ENCODE measurements at regions not wholly inside any gene's neighbourhood (a gene's known extent, or its start where the extent isn't known, plus 50 kb on each side); places are given as distances from the start of the nearest gene placed in this dataset.

DNA sequence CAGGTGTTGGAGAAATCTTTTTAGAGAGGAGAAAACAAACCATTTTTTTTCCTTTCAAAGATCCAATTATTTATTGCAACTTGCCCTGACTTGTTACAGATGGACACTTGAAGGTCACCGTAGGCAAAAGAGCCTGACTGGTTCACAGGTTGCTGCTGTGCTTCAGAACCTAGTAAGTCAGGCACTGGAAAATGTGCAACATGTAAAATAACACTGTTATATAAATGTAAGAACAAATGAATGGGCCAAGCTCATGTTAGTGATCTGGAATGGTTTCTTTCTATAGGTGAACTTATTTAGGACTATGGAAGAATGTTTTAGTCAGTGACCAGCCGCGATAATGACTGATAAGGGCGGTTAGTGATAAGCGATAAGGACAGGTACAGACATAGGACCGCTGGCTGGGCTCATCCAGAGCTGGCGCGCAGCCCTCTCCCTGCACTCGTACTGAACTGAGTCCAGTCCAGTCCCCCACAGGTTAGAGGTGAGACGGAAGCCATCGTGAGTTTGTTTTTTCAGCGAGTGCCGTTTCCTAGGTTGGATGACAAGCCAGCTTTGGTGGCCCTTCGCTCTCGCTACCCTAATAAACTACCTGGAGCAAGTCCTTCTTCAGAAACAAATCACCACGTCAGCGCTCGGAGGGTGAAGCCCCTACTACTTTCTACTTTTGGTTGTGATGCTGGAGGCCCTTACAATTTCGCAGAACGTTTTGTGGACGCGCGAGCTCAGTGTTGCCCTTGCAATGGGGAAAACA, 94.4 kb upstream of the PRDM1 start:
- DNase-seq (ENCODE audit: low read depth), result no peak

GRCh38 chr6:105990151-105990550, 96.0 kb upstream of the PRDM1 start:
- DNase-seq (ENCODE audit: low read depth), result no peak

DNA sequence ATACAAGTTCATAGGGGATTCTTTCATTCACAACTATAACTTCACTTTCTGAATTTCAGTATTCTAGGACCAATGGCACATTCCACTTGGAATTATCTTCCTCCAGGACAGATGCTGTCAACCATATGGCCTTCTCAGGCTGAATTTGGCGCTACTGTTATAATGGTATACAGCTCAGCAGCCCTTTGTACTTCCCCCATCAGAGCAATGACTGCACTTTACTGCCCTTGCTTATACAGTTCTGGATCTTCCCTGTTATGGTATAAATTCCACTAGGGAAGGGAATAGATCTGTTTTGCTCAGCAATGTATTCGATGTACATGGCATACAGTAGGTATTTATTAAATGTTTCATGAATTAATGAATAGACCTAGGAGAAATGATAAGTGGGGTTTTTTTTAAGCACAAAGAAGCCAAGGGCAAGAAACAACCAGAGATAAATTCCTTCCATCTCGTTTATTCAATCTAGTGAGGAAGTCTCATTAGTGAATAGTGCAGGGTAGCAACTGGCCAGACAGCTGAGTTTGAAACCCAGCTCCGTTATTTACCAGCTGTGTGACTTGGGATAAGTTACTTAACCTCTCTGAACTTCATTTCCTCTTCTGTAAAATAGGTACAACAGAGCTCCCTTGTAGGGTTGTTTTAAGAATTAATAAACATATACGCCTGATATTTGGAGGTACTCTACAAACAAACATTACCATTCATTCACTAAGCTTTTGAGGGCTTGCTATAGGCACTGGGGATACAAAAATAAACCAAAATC, 97.1 kb upstream of the PRDM1 start:
- DNase-seq (ENCODE audit: low read depth), result no peak

DNA sequence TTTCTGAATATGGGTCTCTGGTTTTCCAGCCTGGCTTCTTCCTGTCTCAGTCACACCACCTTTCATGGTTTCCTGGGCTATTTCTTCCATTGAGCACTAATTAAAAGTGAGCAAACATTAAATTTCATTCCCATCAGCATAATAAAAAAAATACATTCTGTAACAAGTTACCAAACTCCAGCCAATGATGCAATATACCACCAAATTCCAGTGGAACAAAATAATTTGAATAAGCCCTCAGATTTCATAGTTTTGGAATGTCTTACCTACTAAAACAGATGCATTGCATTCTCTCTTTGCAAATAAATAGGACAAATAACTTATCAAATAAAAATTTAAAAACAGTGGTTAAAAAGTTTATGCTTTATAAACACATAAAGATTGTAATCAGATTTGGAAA, 97.8 kb upstream of the PRDM1 start:
- DNase-seq (ENCODE audit: low read depth), result no peak

DNA sequence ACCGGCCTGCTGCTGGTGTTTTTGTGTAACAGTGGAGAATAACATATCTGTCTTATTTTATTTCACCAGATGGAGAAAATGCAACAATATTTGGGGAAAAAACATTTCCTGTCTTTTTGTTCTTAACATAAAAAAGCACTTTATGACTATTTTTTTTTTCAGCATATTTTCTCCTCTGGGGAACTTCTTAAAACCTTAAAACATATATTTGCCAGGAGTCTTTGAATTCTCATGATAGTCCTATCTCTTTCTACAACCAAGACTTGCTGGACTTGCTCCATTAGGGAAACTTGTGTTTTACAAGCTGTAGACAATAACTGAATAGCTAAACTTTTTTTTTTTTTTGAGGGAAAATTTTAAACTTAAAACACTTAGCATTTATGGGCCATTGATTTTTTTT, 98.6 kb upstream of the PRDM1 start:
- DNase-seq (ENCODE audit: low read depth), result no peak

DNA sequence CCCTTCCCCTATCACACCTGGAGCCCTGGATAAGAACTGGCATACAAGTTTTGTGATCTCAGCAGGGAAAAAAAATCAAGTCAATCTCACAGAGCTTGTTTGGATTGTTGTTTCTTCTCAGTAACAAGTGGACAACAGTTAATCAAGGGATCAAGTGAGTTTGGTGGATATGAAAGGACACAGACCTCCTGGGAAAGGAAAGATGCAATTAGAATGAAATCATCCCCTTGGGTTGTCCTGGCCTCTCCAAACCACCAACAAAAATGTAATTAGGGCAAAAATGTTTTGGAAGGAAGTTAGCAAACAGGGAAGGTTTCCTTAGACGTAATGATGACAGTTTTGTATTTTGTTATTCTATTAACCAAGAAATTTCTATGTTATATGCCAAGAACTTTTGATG, 99.1 kb upstream of the PRDM1 start:
- DNase-seq (ENCODE audit: low read depth), result no peak

DNA sequence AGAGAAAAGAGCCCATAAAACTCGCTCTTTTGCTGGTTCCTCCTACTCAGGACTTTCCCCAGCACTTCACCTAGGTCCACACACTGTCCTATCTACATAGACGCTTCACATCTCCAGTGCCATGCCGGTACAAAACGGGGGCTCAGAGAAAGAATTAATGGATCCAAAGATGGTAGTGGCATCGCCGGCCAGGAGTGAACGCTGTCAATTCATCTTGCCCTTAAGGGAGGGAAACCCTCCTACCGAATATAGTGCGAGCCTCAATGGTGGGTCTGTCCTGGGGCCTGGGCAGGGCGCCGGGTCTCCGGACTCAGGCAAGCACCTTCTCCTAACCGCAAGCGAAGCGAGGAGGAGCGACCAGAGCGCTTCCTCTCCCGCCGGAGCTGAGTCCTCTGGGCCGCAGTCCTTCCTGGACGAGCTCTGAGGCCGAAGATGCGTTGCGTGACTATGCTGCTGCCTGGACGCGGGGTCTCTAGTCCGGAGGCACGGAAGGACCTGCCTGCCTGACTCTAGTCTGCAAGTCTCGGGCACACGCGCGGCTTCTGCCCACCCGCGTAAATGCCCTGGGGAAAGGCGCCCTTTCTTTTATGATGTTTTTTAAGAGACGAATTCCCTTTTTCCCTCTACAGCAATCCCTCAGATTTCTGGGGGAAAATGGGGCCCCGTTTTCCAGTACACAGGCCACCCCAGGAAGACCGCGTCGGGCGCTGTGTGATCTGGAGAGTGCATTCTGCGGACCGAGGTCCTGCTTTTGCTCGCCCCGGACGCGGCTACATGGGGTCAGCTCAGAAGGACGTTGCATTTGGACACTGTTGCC, 100.1 kb upstream of the PRDM1 start:
- DNase-seq (ENCODE audit: low read depth), result no peak

GRCh38 chr6:105985098-105985815, 100.9 kb upstream of the PRDM1 start:
- DNase-seq (ENCODE audit: low read depth), result no peak

DNA sequence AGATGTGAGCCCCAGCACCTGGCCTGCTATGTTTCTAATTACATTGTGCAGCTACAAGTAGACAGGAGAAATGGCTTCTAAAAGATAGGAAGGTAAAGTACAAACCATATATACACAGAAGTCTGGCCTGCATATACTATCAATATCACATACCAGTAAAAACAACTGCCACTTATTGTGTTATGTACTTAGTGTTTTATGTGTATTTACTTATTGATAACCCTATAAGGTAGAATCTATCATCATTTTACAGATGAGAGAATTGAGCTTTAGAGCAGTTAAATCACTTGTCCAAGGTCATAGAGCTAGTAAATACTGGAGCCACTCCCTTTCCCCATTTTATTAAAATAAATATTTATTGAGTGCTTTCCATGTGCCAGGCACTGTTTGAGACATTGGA, 102.4 kb upstream of the PRDM1 start:
- no peak for DNase-seq (ENCODE audit: low read depth)

- DNase-seq (ENCODE audit: low read depth), result no peak
Measured at GRCh38 chr6:105982761-105983540, 103.2 kb upstream of the PRDM1 start.

DNA sequence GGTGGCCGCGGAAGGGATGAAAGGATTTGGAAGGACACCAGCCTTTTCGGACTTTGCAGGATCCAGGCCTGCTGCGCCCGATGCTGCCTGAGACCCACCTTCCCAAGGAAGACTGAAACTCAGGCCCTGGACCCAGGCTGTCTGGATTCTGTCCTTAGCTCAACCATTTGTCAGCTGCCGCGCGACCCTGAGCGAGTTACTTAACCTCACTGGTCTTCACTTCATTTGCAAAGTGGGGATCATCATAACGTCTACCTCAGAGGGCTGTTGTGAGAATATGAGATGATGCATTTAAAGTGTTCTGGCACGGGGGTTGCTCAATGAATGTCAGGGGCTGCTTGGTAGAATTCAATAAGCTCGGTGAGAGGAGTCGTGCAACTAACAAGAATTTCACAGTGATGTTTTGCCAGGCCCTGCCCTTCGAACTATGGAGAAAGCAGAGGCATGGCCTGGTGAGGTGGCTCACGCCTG, 104.2 kb upstream of the PRDM1 start:
- no peak for DNase-seq (ENCODE audit: low read depth)

DNA sequence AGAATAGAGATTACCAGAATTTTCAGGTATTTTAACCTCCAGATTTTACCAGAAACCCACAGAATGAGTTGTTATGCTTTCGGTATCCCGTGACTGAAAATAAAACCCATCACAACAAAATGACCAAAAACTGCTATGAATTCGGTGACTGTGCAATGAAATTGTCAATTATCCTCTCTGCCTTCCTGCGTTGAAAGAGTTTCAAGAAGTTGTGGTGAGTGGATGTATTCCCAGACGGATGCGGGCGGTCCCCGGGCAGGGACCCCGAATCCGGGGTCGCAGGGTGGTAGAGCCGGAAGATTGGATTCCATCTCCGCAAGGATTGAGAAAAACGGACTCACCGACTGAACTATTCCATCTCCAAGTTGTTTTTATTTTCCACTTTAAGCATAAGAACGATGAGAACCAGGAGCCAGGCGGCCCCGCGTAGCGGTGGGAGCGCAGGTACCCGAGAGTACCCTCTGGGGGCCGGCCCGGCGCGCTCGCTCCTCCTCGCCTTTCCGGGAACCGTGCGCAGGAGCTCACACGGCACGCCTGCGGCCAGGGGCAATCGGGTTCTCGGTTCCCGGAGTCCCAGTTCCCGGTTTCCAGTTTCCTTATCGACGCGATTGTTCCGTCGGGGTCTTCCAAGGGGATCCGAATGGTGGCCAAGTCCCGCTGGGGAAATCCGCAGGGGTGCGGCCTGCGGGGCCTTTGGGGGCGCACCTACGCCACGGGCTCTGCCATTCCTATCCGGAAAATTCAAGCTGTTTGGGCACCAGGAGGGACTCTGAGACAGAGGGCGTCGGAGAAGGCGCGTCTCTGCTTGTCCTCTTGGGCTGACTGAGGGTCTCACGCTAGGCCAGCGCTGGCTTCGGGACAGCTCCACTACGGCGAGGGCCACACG, 104.9 kb upstream of the PRDM1 start:
- no peak for DNase-seq (ENCODE audit: low read depth)

- DNase-seq (ENCODE audit: low read depth), result no peak
Measured at GRCh38 chr6:105978974-105979373, 107.2 kb upstream of the PRDM1 start.

DNA sequence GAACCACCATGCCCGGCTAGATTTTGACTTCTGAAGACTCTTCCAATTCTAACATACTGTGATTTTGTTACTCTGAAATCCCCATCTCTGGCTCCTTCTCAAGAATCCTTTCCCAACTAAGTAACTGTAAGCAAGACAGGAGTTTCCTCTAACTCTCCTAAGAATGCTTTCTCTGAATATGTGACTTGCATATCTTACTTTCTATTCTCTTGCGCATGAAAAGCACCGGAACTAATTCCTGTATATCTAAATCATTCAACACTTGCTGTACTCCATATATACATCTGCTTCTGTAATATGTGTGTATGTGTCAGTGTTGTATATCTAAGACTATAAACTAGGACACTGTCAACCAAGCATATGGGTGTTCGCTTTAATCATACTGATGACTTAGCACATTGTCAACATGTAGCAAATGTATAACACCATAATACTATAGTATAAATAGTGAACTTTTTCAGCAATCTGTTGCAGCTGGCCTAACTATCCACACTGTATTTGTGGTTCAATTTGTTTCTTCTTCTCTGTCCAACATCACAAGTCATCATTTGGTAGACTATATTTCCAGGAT, 108.1 kb upstream of the PRDM1 start:
- DNase-seq (ENCODE audit: low read depth), result no peak

DNA sequence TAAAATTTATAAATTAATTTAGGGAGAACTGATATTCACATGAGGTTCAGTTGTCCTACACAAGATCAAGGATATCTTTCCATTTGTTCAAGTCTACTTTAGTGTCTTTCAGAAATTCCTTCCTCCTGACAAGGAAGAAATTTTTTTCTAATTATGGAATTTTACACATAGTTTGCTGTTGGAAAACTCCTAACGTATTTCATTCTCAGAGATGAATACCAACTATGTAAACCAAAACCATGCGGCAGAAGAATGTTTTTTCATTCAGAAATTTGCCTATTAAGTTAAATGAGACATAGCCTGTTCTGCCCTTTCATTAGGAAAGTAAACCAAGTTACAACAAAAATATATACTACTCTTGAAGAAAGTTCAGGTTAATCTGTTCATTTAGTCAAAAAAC, 111.2 kb upstream of the PRDM1 start:
- no peak for DNase-seq (ENCODE audit: low read depth)

- DNase-seq (ENCODE audit: low read depth), result no peak
Measured at GRCh38 chr6:105972440-105972839, 113.7 kb upstream of the PRDM1 start.

DNA sequence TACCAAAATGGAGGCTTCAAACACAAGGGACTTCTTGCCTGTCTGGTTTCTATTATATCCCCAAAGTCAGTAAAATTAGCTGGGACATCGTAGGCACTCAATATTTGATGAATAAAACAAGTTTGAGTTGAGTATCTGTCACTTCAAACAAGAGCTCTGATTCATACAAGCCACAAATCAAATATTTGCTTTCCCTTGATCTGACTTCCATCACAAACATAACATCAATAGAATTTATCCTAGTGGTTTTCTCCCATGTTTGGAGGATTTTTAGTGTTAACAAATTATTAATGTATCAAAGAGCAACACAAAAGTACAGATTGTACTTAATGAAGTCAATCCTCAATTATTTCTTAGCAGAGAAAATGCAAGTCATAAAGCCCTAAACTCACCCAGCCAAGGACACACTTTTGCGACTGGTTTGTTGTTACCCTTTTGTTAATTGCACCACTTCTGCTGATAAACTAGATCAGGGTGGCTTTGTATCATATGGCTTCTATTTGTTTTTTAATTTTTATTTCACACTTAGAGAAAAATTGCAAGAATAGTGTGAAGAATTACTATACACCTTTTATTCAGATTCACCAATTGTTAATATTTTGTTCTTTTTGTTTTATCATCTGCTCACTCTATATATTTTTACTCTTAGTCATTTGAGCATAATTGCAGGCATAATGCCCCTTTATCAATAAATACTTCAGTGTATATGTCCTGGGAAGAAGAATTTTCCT, 117.4 kb upstream of the PRDM1 start:
- DNase-seq (ENCODE audit: low read depth), result no peak

GRCh38 chr6:105967917-105968602, 118.1 kb upstream of the PRDM1 start:
- no peak for DNase-seq (ENCODE audit: low read depth)

- DNase-seq (ENCODE audit: low read depth), result no peak
Measured at GRCh38 chr6:105966481-105966880, 119.7 kb upstream of the PRDM1 start.

Measured in stimulated activated CD8-positive, alpha-beta memory T cell treated with anti-CD3 and anti-CD28 coated beads, Interleukin-15, amount 100 ng/mL, for 24 hours (primary cell).